Osteocyte (in vitro differentiated cells): ENCODE measurements at regions not wholly inside any gene's neighbourhood (a gene's known extent, or its start where the extent isn't known, plus 50 kb on each side); places are given as distances from the start of the nearest gene placed in this dataset.

Experiments used
- DNase-seq: peaks from one replicate; pipeline ENCODE4 v3.0.0; 2021; ENCODE audit warnings: mixed read lengths; ENCODE audit not compliant: unreplicated experiment; ENCODE audit errors: extremely low spot score
- H3K27ac Mint-ChIP-seq: one replicate; pipeline ENCODE4 v1.8.0; 2021; ENCODE audit warnings: mild to moderate bottlenecking, mixed read lengths; ENCODE audit not compliant: unreplicated experiment
- H3K27me3 Mint-ChIP-seq: one replicate; pipeline ENCODE4 v1.8.0; 2021; ENCODE audit warnings: mixed read lengths; ENCODE audit not compliant: unreplicated experiment
- H3K36me3 Mint-ChIP-seq: one replicate; pipeline ENCODE4 v1.8.0; 2021; ENCODE audit warnings: mixed read lengths; ENCODE audit not compliant: unreplicated experiment
- H3K4me1 Mint-ChIP-seq: one replicate; pipeline ENCODE4 v1.8.0; 2021; ENCODE audit warnings: mixed read lengths; ENCODE audit not compliant: unreplicated experiment
- H3K4me3 Mint-ChIP-seq: one replicate; pipeline ENCODE4 v1.8.0; 2021; ENCODE audit warnings: mild to moderate bottlenecking, moderate library complexity, mixed read lengths; ENCODE audit not compliant: unreplicated experiment
- H3K9me3 Mint-ChIP-seq: one replicate; pipeline ENCODE4 v1.8.0; 2021; ENCODE audit warnings: mixed read lengths; ENCODE audit not compliant: unreplicated experiment
- CTCF ChIP-seq: fragments of 200-600 bp; sonication (generic); IDR thresholded peaks from 2 replicates; pipeline ENCODE4 v1.5.0; 2021; ENCODE audit warnings: antibody characterized with exemption, mild to moderate bottlenecking, moderate library complexity

GRCh38 chr4:100970414-100970813, 376.9 kb downstream of the PPP3CA start:
- no peak for TF ChIP-seq CTCF

GRCh38 chr4:100969925-100970324, 377.4 kb downstream of the PPP3CA start:
- Mint-ChIP-seq H3K27ac (no peak overlapping the region), H3K4me3 (no peak overlapping the region), H3K4me1 (no peaks in the 10 kb centered on the region), H3K27me3 (peaks cover 2% of the 10 kb centered on the region), H3K9me3 (no peaks in the 10 kb centered on the region), H3K36me3 (no peaks in the 10 kb centered on the region)
- TF ChIP-seq CTCF = no peak
- DNase-seq = no peak

More at GRCh38 chr4:100970414-100970813, 376.9 kb downstream of the PPP3CA start:
- no peak for DNase-seq
- Mint-ChIP-seq H3K9me3 (no peaks in the 10 kb centered on the region), H3K27me3 (peaks cover 2% of the 10 kb centered on the region), H3K4me3 (no peak overlapping the region), H3K27ac (no peak overlapping the region), H3K4me1 (no peaks in the 10 kb centered on the region), H3K36me3 (no peaks in the 10 kb centered on the region)

- no peak for DNase-seq
- H3K36me3 Mint-ChIP-seq = no peaks in the 10 kb centered on the region
- H3K4me1 Mint-ChIP-seq = no peaks in the 10 kb centered on the region
- no peak overlapping the region for H3K27ac Mint-ChIP-seq
- H3K27me3 Mint-ChIP-seq = peaks cover 2% of the 10 kb centered on the region
- no peak for TF ChIP-seq CTCF
- H3K4me3 Mint-ChIP-seq = no peak overlapping the region
- H3K9me3 Mint-ChIP-seq = no peaks in the 10 kb centered on the region
Measured at GRCh38 chr4:100968046-100968445, 379.3 kb downstream of the PPP3CA start.

- no peak for DNase-seq
- H3K4me3 Mint-ChIP-seq = no peak overlapping the region
- TF ChIP-seq CTCF = no peak
- peaks cover 2% of the 10 kb centered on the region for H3K27me3 Mint-ChIP-seq
- H3K36me3 Mint-ChIP-seq = no peaks in the 10 kb centered on the region
- H3K27ac Mint-ChIP-seq = no peak overlapping the region
- no peaks in the 10 kb centered on the region for H3K4me1 Mint-ChIP-seq
- H3K9me3 Mint-ChIP-seq = no peaks in the 10 kb centered on the region
Measured at GRCh38 chr4:100963627-100964026, 383.7 kb downstream of the PPP3CA start.

- Mint-ChIP-seq H3K4me3 (no peak overlapping the region), H3K27ac (no peak overlapping the region), H3K27me3 (peaks cover 2% of the 10 kb centered on the region), H3K36me3 (no peaks in the 10 kb centered on the region), H3K4me1 (no peaks in the 10 kb centered on the region), H3K9me3 (no peaks in the 10 kb centered on the region)
- no peak for DNase-seq
- TF ChIP-seq CTCF = no peak
Measured at GRCh38 chr4:100962698-100963097, 384.6 kb downstream of the PPP3CA start.
